ENCODE measurements at regions not wholly inside any gene's neighbourhood (a gene's known extent, or its start where the extent isn't known, plus 50 kb on each side); places are given as distances from the start of the nearest gene placed in this dataset.

- no CpG with 5 or more reads among the region's 3 CpGs for WGBS (ENCODE audit: insufficient coverage, insufficient read length)
- no peaks in the 10 kb centered on the region for H3K27me3 ChIP-seq (ENCODE audit: control insufficient read depth, insufficient read depth, low read length)
- no peak overlapping the region for H3K27ac ChIP-seq (ENCODE audit: low read length)
- no peaks in the 10 kb centered on the region for H3K36me3 ChIP-seq (ENCODE audit: control insufficient read depth, insufficient read depth, low read length)
- H3K4me1 ChIP-seq (ENCODE audit: control insufficient read depth, insufficient read depth, low read length), result no peaks in the 10 kb centered on the region
- H3K4me3 ChIP-seq (ENCODE audit: low read length), result no peak overlapping the region
- no peak for DNase-seq (ENCODE audit: low read depth, low spot score)
- no peaks in the 10 kb centered on the region for H3K9me3 ChIP-seq (ENCODE audit: control insufficient read depth, insufficient read depth, low read length)
These were observed 127.7 kb upstream of the SHB start for GRCh38 chr9:38196714-38197113.

GRCh38 chr9:38195737-38196161 lies 126.7 kb upstream of the SHB start:
- no peak overlapping the region for H3K4me3 ChIP-seq (ENCODE audit: low read length)
- WGBS (ENCODE audit: insufficient coverage, insufficient read length), result no CpG with 5 or more reads among the region's 7 CpGs
- no peaks in the 10 kb centered on the region for H3K4me1 ChIP-seq (ENCODE audit: control insufficient read depth, insufficient read depth, low read length)
- no peak for DNase-seq (ENCODE audit: low read depth, low spot score)
- H3K27ac ChIP-seq (ENCODE audit: low read length), result no peak overlapping the region
- peaks cover 1% of the 10 kb centered on the region; the same call in 1 of the 2 replicates for H3K27me3 ChIP-seq (ENCODE audit: control insufficient read depth, insufficient read depth, low read length)
- no peaks in the 10 kb centered on the region for H3K36me3 ChIP-seq (ENCODE audit: control insufficient read depth, insufficient read depth, low read length)
- H3K9me3 ChIP-seq (ENCODE audit: control insufficient read depth, insufficient read depth, low read length), result no peaks in the 10 kb centered on the region

GRCh38 chr9:38194870-38195269 lies 125.8 kb upstream of the SHB start:
- no peaks in the 10 kb centered on the region for H3K4me1 ChIP-seq (ENCODE audit: control insufficient read depth, insufficient read depth, low read length)
- H3K9me3 ChIP-seq (ENCODE audit: control insufficient read depth, insufficient read depth, low read length), result no peaks in the 10 kb centered on the region
- H3K27me3 ChIP-seq (ENCODE audit: control insufficient read depth, insufficient read depth, low read length), result peaks cover 1% of the 10 kb centered on the region; the same call in 1 of the 2 replicates
- H3K4me3 ChIP-seq (ENCODE audit: low read length), result no peak overlapping the region
- no peaks in the 10 kb centered on the region for H3K36me3 ChIP-seq (ENCODE audit: control insufficient read depth, insufficient read depth, low read length)
- DNase-seq (ENCODE audit: low read depth, low spot score), result no peak
- WGBS (ENCODE audit: insufficient coverage, insufficient read length), result no CpG with 5 or more reads among the region's 4 CpGs
- no peak overlapping the region for H3K27ac ChIP-seq (ENCODE audit: low read length)

GRCh38 chr9:38192731-38193265 lies 123.8 kb upstream of the SHB start:
- peaks cover 1% of the 10 kb centered on the region; the same call in 1 of the 2 replicates for H3K27me3 ChIP-seq (ENCODE audit: control insufficient read depth, insufficient read depth, low read length)

GRCh38 chr9:38186404-38187115 lies 117.5 kb upstream of the SHB start:
- H3K4me3 ChIP-seq (ENCODE audit: low read length), result no peak overlapping the region
- no peaks in the 10 kb centered on the region for H3K9me3 ChIP-seq (ENCODE audit: control insufficient read depth, insufficient read depth, low read length)
- no peaks in the 10 kb centered on the region for H3K36me3 ChIP-seq (ENCODE audit: control insufficient read depth, insufficient read depth, low read length)
- WGBS (ENCODE audit: insufficient coverage, insufficient read length), result no CpG with 5 or more reads among the region's 5 CpGs
- H3K27ac ChIP-seq (ENCODE audit: low read length), result no peak overlapping the region
- H3K27me3 ChIP-seq (ENCODE audit: control insufficient read depth, insufficient read depth, low read length), result peaks cover 1% of the 10 kb centered on the region; the same call in 1 of the 2 replicates
- no peak for DNase-seq (ENCODE audit: low read depth, low spot score)
- H3K4me1 ChIP-seq (ENCODE audit: control insufficient read depth, insufficient read depth, low read length), result no peaks in the 10 kb centered on the region

More at GRCh38 chr9:38192731-38193265, 123.8 kb upstream of the SHB start:
- Histone ChIP-seq H3K36me3 (ENCODE audit: control insufficient read depth, insufficient read depth, low read length) (no peaks in the 10 kb centered on the region), H3K27ac (ENCODE audit: low read length) (no peak overlapping the region), H3K9me3 (ENCODE audit: control insufficient read depth, insufficient read depth, low read length) (no peaks in the 10 kb centered on the region), H3K4me1 (ENCODE audit: control insufficient read depth, insufficient read depth, low read length) (no peaks in the 10 kb centered on the region), H3K4me3 (ENCODE audit: low read length) (no peak overlapping the region)
- WGBS (ENCODE audit: insufficient coverage, insufficient read length), result no CpG with 5 or more reads among the region's 4 CpGs
- no peak for DNase-seq (ENCODE audit: low read depth, low spot score)

- no peak overlapping the region for H3K27ac ChIP-seq (ENCODE audit: low read length)
- peaks cover under 1% of the 10 kb centered on the region; the same call in 1 of the 2 replicates for H3K27me3 ChIP-seq (ENCODE audit: control insufficient read depth, insufficient read depth, low read length)
- H3K36me3 ChIP-seq (ENCODE audit: control insufficient read depth, insufficient read depth, low read length), result no peaks in the 10 kb centered on the region
- H3K4me1 ChIP-seq (ENCODE audit: control insufficient read depth, insufficient read depth, low read length), result no peaks in the 10 kb centered on the region
- no peak for DNase-seq (ENCODE audit: low read depth, low spot score)
- no CpG with 5 or more reads among the region's 6 CpGs for WGBS (ENCODE audit: insufficient coverage, insufficient read length)
- no peaks in the 10 kb centered on the region for H3K9me3 ChIP-seq (ENCODE audit: control insufficient read depth, insufficient read depth, low read length)
- H3K4me3 ChIP-seq (ENCODE audit: low read length), result no peak overlapping the region
These were observed 116.8 kb upstream of the SHB start for GRCh38 chr9:38185647-38186403.

- Histone ChIP-seq H3K4me1 (ENCODE audit: control insufficient read depth, insufficient read depth, low read length) (no peaks in the 10 kb centered on the region), H3K27ac (ENCODE audit: low read length) (no peak overlapping the region), H3K27me3 (ENCODE audit: control insufficient read depth, insufficient read depth, low read length) (no peaks in the 10 kb centered on the region), H3K9me3 (ENCODE audit: control insufficient read depth, insufficient read depth, low read length) (no peaks in the 10 kb centered on the region), H3K36me3 (ENCODE audit: control insufficient read depth, insufficient read depth, low read length) (no peaks in the 10 kb centered on the region), H3K4me3 (ENCODE audit: low read length) (no peak overlapping the region)
- no peak for DNase-seq (ENCODE audit: low read depth, low spot score)
These were observed 115.1 kb upstream of the SHB start for GRCh38 chr9:38183994-38184568.

GRCh38 chr9:38182321-38182720 lies 113.3 kb upstream of the SHB start:
- Histone ChIP-seq H3K36me3 (ENCODE audit: control insufficient read depth, insufficient read depth, low read length) (no peaks in the 10 kb centered on the region), H3K27ac (ENCODE audit: low read length) (no peak overlapping the region), H3K4me1 (ENCODE audit: control insufficient read depth, insufficient read depth, low read length) (no peaks in the 10 kb centered on the region), H3K9me3 (ENCODE audit: control insufficient read depth, insufficient read depth, low read length) (no peaks in the 10 kb centered on the region), H3K27me3 (ENCODE audit: control insufficient read depth, insufficient read depth, low read length) (no peaks in the 10 kb centered on the region), H3K4me3 (ENCODE audit: low read length) (no peak overlapping the region)
- no peak for DNase-seq (ENCODE audit: low read depth, low spot score)

GRCh38 chr9:38181866-38182265 lies 112.8 kb upstream of the SHB start:
- H3K27me3 ChIP-seq (ENCODE audit: control insufficient read depth, insufficient read depth, low read length), result no peaks in the 10 kb centered on the region
- H3K9me3 ChIP-seq (ENCODE audit: control insufficient read depth, insufficient read depth, low read length), result no peaks in the 10 kb centered on the region
- no peak for DNase-seq (ENCODE audit: low read depth, low spot score)
- no peak overlapping the region for H3K27ac ChIP-seq (ENCODE audit: low read length)
- H3K4me3 ChIP-seq (ENCODE audit: low read length), result no peak overlapping the region
- no peaks in the 10 kb centered on the region for H3K4me1 ChIP-seq (ENCODE audit: control insufficient read depth, insufficient read depth, low read length)
- no CpG with 5 or more reads among the region's 2 CpGs for WGBS (ENCODE audit: insufficient coverage, insufficient read length)
- no peaks in the 10 kb centered on the region for H3K36me3 ChIP-seq (ENCODE audit: control insufficient read depth, insufficient read depth, low read length)

- no peaks in the 10 kb centered on the region for H3K9me3 ChIP-seq (ENCODE audit: control insufficient read depth, insufficient read depth, low read length)
- no peaks in the 10 kb centered on the region for H3K4me1 ChIP-seq (ENCODE audit: control insufficient read depth, insufficient read depth, low read length)
- no peaks in the 10 kb centered on the region for H3K27me3 ChIP-seq (ENCODE audit: control insufficient read depth, insufficient read depth, low read length)
- no CpG with 5 or more reads among the region's 4 CpGs for WGBS (ENCODE audit: insufficient coverage, insufficient read length)
- no peaks in the 10 kb centered on the region for H3K36me3 ChIP-seq (ENCODE audit: control insufficient read depth, insufficient read depth, low read length)
- no peak for DNase-seq (ENCODE audit: low read depth, low spot score)
- no peak overlapping the region for H3K27ac ChIP-seq (ENCODE audit: low read length)
- H3K4me3 ChIP-seq (ENCODE audit: low read length), result no peak overlapping the region
These were observed 112.2 kb upstream of the SHB start for GRCh38 chr9:38181232-38181631.
